Transverse colon (tissue), 4 donors: ENCODE measurements at regions not wholly inside any gene's neighbourhood (a gene's known extent, or its start where the extent isn't known, plus 50 kb on each side); places are given as distances from the start of the nearest gene placed in this dataset.

ENCODE experiments used
- DNase-seq: peaks from one replicate; pipeline ENCODE4 v3.0.0-alpha.2; 2019
- H3K27ac ChIP-seq, 4 donors: fragments of 200-600 bp; sonication (generic); 2 replicates each; pipeline ENCODE4 v1.5.1; 2016 to 2018; ENCODE audit warnings: inconsistent platforms in 4 of 4
- H3K27me3 ChIP-seq: fragments of 200-600 bp; sonication (generic); 2 replicates; pipeline ENCODE4 v1.5.1; 2017; ENCODE audit warnings: inconsistent platforms
- H3K36me3 ChIP-seq, 4 donors: fragments of 200-600 bp; sonication (generic); 2 replicates each; pipeline ENCODE4 v1.5.1; 2017 to 2019; ENCODE audit warnings: inconsistent platforms in 4 of 4
- H3K4me1 ChIP-seq, 4 donors: fragments of 200-600 bp; sonication (generic); 2 replicates each; pipeline ENCODE4 v1.5.1; 2017 to 2020; ENCODE audit warnings: inconsistent platforms in 4 of 4
- H3K4me3 ChIP-seq, 4 donors: fragments of 200-600 bp; sonication (generic); 1 replicate in 1 of 4; 2 replicates in 3 of 4; pipeline versions ENCODE4 v1.5.1 to v1.6.1; 2017 to 2019; ENCODE audit warnings: inconsistent platforms in 4 of 4
- H3K9me3 ChIP-seq, 2 donors: fragments of 200-600 bp; sonication (generic); 2 replicates each; pipeline ENCODE4 v1.5.1; 2017 to 2019; ENCODE audit warnings: inconsistent platforms in 2 of 2
- EP300 ChIP-seq: sonication (generic); formaldehyde crosslinking; IDR thresholded peaks from one replicate; pipeline ENCODE4 v1.6.1; 2017; ENCODE audit warnings: antibody characterized with exemption, low read depth
- POLR2A ChIP-seq: fragments of 450-650 bp; IDR thresholded peaks from one replicate; pipeline ENCODE4 v1.6.1; 2016; ENCODE audit warnings: antibody characterized with exemption, mild to moderate bottlenecking, moderate library complexity
- POLR2AphosphoS5 ChIP-seq, 3 donors: sonication (generic); formaldehyde crosslinking; IDR thresholded peaks; one replicate each; pipeline ENCODE4 v1.6.1; 2016; ENCODE audit warnings: antibody characterized with exemption in 3 of 3
- WGBS, 2 donors: methylation state at CpG; one replicate each; pipeline ENCODE4 v1.1.5; 2018; ENCODE audit warnings: low coverage in 1 of 2; 5-methylcytosine and 5-hydroxymethylcytosine counted together
- in situ Hi-C, 4 donors: fragments of 200-750 bp; cut with MboI; loops; one replicate each; pipeline versions ENCODE4 v1.15.0 to v1.15.1; 2017; ENCODE audit warnings: low sequenced_read_pairs in 3 of 4, low pct_ligation_motif_present in 1 of 4, low pct_unique_long_range_greater_than_20kb in 1 of 4
- intact Hi-C: fragments of 100-400 bp; cut with DNase I; formaldehyde crosslinking; loops from one replicate; pipeline ENCODE4 v1.15.1; 2023; ENCODE audit warnings: low total_unique reads
- TF ChIP-seq, protein P1 (sequence below), 5 experiments: fragments of 200-600 bp in 3 of 5; fragments of 450-650 bp in 2 of 5; sonication (generic) in 3 of 5; IDR thresholded peaks; 1 replicate in 2 of 5; 2 replicates in 3 of 5; pipeline ENCODE4 v1.5.1; 2016 to 2017; ENCODE audit warnings: antibody characterized with exemption in 5 of 5, inconsistent platforms in 3 of 5, mild to moderate bottlenecking in 2 of 5, moderate library complexity in 1 of 5

DNA sequence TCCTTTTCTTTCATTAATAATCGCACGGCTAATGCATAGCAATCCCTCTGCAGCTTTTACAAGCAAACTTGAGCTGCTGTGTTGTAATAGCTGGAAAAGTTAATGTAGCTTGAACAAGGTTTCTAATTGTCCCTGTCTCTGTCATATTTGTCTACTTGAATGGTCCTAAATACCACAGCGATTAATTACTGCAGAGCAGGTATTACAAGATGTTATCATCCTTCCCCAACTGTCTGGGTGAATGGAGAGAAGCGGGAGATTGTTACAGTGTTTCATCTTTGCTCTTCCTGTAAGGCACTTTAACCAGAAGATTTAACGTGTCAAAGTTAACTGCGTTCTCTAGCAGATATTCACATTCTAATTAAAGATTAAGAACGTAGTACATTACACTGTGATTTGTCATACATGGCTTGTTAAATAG, 422.2 kb upstream of the POU3F3 start:
- intact Hi-C loops: no loop called here
- H3K27me3 ChIP-seq: peaks cover 4% of the 10 kb centered on the region
- no peak overlapping the region for H3K4me3 ChIP-seq
- no peaks in the 10 kb centered on the region for H3K4me1 ChIP-seq
- no peaks in the 10 kb centered on the region for H3K9me3 ChIP-seq
- no peak overlapping the region for H3K27ac ChIP-seq
- 75 to 77% methylated on average over 7 of the region's 7 CpGs for WGBS, 2 donors
- TF ChIP-seq EP300: no peak
- TF ChIP-seq, protein P1, sequence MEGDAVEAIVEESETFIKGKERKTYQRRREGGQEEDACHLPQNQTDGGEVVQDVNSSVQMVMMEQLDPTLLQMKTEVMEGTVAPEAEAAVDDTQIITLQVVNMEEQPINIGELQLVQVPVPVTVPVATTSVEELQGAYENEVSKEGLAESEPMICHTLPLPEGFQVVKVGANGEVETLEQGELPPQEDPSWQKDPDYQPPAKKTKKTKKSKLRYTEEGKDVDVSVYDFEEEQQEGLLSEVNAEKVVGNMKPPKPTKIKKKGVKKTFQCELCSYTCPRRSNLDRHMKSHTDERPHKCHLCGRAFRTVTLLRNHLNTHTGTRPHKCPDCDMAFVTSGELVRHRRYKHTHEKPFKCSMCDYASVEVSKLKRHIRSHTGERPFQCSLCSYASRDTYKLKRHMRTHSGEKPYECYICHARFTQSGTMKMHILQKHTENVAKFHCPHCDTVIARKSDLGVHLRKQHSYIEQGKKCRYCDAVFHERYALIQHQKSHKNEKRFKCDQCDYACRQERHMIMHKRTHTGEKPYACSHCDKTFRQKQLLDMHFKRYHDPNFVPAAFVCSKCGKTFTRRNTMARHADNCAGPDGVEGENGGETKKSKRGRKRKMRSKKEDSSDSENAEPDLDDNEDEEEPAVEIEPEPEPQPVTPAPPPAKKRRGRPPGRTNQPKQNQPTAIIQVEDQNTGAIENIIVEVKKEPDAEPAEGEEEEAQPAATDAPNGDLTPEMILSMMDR (IDR thresholded peaks at IDR 0.05): no peak
- TF ChIP-seq POLR2A: no peak
- no peak for TF ChIP-seq POLR2AphosphoS5 (IDR thresholded peaks at IDR 0.05)
- no peaks in the 10 kb centered on the region for H3K36me3 ChIP-seq
- no peak for DNase-seq
- in situ Hi-C loops: no loop called here

- TF ChIP-seq POLR2A: no peak
- TF ChIP-seq, protein P1 (IDR thresholded peaks at IDR 0.05): no peak
- no peak for TF ChIP-seq EP300
- no peak for TF ChIP-seq POLR2AphosphoS5 (IDR thresholded peaks at IDR 0.05)
- in situ Hi-C loops (no loop called here), intact Hi-C loops (no loop called here)
- Histone ChIP-seq H3K9me3 (no peaks in the 10 kb centered on the region), H3K36me3 (no peaks in the 10 kb centered on the region), H3K4me1 (no peaks in the 10 kb centered on the region), H3K27ac (no peak overlapping the region), H3K4me3 (no peak overlapping the region), H3K27me3 (peaks cover 4% of the 10 kb centered on the region)
- no peak for DNase-seq
- WGBS, 2 donors: 64 to 90% methylated on average over 5 of the region's 5 CpGs
These were observed 421.5 kb upstream of the POU3F3 start for GRCh38 chr2:104432401-104432800.

- TF ChIP-seq POLR2A (no peak), POLR2AphosphoS5 (IDR thresholded peaks at IDR 0.05) (no peak), EP300 (no peak)
- TF ChIP-seq, protein P1 (IDR thresholded peaks at IDR 0.05): no peak
- Histone ChIP-seq H3K27me3 (peaks cover 4% of the 10 kb centered on the region), H3K4me3 (no peak overlapping the region), H3K27ac (no peak overlapping the region), H3K36me3 (no peaks in the 10 kb centered on the region), H3K9me3 (no peaks in the 10 kb centered on the region), H3K4me1 (no peaks in the 10 kb centered on the region)
- 87 to 90% methylated on average over 2 of the region's 2 CpGs for WGBS, 2 donors
- intact Hi-C loops: no loop called here
- in situ Hi-C loops: no loop called here
- DNase-seq: no peak
These were observed 420.9 kb upstream of the POU3F3 start for GRCh38 chr2:104432991-104433390.

DNA sequence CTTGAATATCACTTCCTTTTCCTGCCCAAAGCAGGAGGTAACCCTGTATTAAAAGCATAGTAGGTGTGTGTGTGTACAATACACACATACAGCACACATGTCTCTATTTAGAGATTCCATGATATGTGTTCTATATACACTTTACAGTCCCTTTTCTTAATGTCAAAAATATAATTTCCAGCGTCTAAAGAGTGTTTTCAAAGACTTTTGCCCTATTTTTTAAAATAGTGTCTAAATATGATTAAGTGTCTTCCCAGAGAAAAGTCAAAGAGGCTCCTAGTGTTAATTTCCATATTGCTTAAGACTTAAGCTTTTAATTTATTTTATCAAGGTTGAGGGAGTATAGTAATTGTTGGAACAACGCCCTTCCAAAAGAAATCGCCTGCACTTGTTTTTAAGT, 420.3 kb upstream of the POU3F3 start:
- H3K4me1 ChIP-seq: no peaks in the 10 kb centered on the region
- intact Hi-C loops (no loop called here), in situ Hi-C loops (no loop called here)
- no peak for TF ChIP-seq EP300
- TF ChIP-seq, protein P1 (IDR thresholded peaks at IDR 0.05): no peak
- TF ChIP-seq POLR2A: no peak
- no peak for TF ChIP-seq POLR2AphosphoS5 (IDR thresholded peaks at IDR 0.05)
- WGBS, 2 donors: 86 to 88% methylated on average over 2 to 3 of the region's 3 CpGs
- peaks cover 4% of the 10 kb centered on the region for H3K27me3 ChIP-seq
- DNase-seq: no peak
- no peak overlapping the region for H3K4me3 ChIP-seq
- H3K9me3 ChIP-seq: no peaks in the 10 kb centered on the region
- no peaks in the 10 kb centered on the region for H3K36me3 ChIP-seq
- H3K27ac ChIP-seq: no peak overlapping the region
